ENCODE measurements at regions not wholly inside any gene's neighbourhood (a gene's known extent, or its start where the extent isn't known, plus 50 kb on each side); places are given as distances from the start of the nearest gene placed in this dataset.

DNA sequence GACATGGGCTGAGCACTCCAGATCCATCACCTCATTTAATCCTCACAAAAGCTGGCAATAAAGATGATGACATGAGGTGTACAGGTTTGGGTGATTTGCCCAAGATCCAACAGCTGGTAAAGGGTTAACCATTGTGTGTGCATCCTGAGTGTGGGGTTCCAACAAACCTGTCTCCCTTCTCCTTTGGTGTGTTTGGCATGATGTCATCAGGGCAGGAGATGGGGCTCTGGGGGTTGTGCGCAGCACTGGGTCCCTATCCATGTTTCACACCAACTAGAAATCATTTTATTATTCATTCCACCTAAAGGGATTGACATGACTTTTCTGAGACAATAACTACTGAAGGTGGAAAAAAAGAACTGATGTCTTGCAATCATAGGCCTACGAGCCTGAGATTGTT lies 452.5 kb downstream of the SIPA1L2 start:
- POLR2A ChIA-PET, result no interaction called here
- intact Hi-C loops (cut with micrococcal nuclease) (no loop called here), in situ Hi-C loops (cut with MboI) (no loop called here)
- FAIRE-seq (no peak), ATAC-seq (no peak), DNase-seq (ENCODE audit: extremely low read depth in 1 of 4, low spot score in 3 of 4) (no peak)
- Histone ChIP-seq H3K9me1 (ENCODE audit: control insufficient read depth, insufficient read depth, low read length) (no peaks in the 10 kb centered on the region), H3K27me3 (ENCODE audit: control insufficient read depth in 2 of 2, insufficient read depth in 2 of 2, low read length in 2 of 2) (no peaks in the 10 kb centered on the region), H2AFZ (ENCODE audit: low read depth, low read length) (no peak overlapping the region), H3K27ac (ENCODE audit: extremely low read depth, low read depth, low read length) (no peak overlapping the region), H3K9ac (ENCODE audit: insufficient read depth in 1 of 2, low read depth in 2 of 2, low read length in 2 of 2) (no peak overlapping the region), H3K79me2 (ENCODE audit: control insufficient read depth, insufficient read depth, low read length) (no peaks in the 10 kb centered on the region), H3K4me2 (ENCODE audit: insufficient read depth, low read length) (no peak overlapping the region), H3K4me1 (replicated peaks in 1 of 2; ENCODE audit: control insufficient read depth in 2 of 2, insufficient read depth in 2 of 2, low read length in 2 of 2) (no peaks in the 10 kb centered on the region), H4K20me1 (replicated peaks; ENCODE audit: control insufficient read depth, insufficient read depth, low read length) (no peaks in the 10 kb centered on the region), H3K9me3 (replicated peaks; ENCODE audit: control insufficient read depth, insufficient read depth, low read depth, low read length) (no peaks in the 10 kb centered on the region), H3K4me3 (no peak overlapping the region), H3K36me3 (ENCODE audit: control insufficient read depth, insufficient read depth, low read length) (no peaks in the 10 kb centered on the region)
- CTCF ChIA-PET (ENCODE audit: low intra/inter-chr PET ratio), result no interaction called here
- no TSS peak for BruUV-seq (replicated peaks)
- TF ChIP-seq HCFC1 (IDR thresholded peaks at IDR 0.05; ENCODE audit: low read depth, low read length) (no peak), KAT7 (CRISPR knock-in tag; IDR thresholded peaks at IDR 0.05; ENCODE audit: borderline replicate concordance) (no peak), ZNF507 (tag; conservative IDR thresholded peaks at IDR 0.05) (no peak), FOXK2 (conservative IDR thresholded peaks at IDR 0.05 in 1 of 2, IDR thresholded peaks at IDR 0.05 in 1 of 2; ENCODE audit: low read depth in 2 of 2) (no peak), CHD4 (IDR thresholded peaks at IDR 0.05; ENCODE audit: insufficient read depth, insufficient replicate concordance, low read depth, low read length, poor library complexity, severe bottlenecking) (no peak), TSC22D4 (tag; IDR thresholded peaks at IDR 0.05) (no peak), ARNT (IDR thresholded peaks at IDR 0.05) (no peak), BRD9 (IDR thresholded peaks at IDR 0.05; ENCODE audit: low read depth, partially characterized antibody) (no peak), SMARCE1 (IDR thresholded peaks at IDR 0.05) (no peak), EP400 (IDR thresholded peaks at IDR 0.05) (no peak), PHF21A (IDR thresholded peaks at IDR 0.05; ENCODE audit: borderline replicate concordance, low read depth) (no peak), POLR3A (IDR thresholded peaks at IDR 0.05; ENCODE audit: borderline replicate concordance, extremely low read depth, insufficient read depth, insufficient read length) (no peak)
- TF ChIP-seq, protein P1, sequence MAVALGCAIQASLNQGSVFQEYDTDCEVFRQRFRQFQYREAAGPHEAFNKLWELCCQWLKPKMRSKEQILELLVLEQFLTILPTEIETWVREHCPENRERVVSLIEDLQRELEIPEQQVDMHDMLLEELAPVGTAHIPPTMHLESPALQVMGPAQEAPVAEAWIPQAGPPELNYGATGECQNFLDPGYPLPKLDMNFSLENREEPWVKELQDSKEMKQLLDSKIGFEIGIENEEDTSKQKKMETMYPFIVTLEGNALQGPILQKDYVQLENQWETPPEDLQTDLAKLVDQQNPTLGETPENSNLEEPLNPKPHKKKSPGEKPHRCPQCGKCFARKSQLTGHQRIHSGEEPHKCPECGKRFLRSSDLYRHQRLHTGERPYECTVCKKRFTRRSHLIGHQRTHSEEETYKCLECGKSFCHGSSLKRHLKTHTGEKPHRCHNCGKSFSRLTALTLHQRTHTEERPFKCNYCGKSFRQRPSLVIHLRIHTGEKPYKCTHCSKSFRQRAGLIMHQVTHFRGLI (CRISPR knock-in tag; IDR thresholded peaks at IDR 0.05), result no peak
- WGBS (ENCODE audit: insufficient coverage, low coverage, missing lambda C conversion rate), result 5% methylated on average over 2 of the region's 2 CpGs

All from K562 (cell line).